Common myeloid progenitor, CD34-positive (primary cell): ENCODE measurements at regions not wholly inside any gene's neighbourhood (a gene's known extent, or its start where the extent isn't known, plus 50 kb on each side); places are given as distances from the start of the nearest gene placed in this dataset.

Experiments used
- CTCF ChIA-PET: fragments of 350-600 bp; sonication (Branson Sonifier 250); formaldehyde crosslinking; loops from one replicate; lab custom pipeline; 2021; ENCODE audit warnings: antibody characterized with exemption; lab: Charles Lee
- POLR2A ChIA-PET: fragments of 350-600 bp; sonication (Branson Sonifier 250); formaldehyde crosslinking; loops from one replicate; lab custom pipeline; 2021; ENCODE audit warnings: antibody characterized with exemption; lab: Charles Lee
- DNase-seq, 3 donors: peaks; one replicate each; pipeline versions ENCODE4 v3.0.0 to v3.0.0-alpha.2; 2013
- H3K27ac ChIP-seq, 2 experiments: 1 replicate in 1 of 2; 2 replicates in 1 of 2; pipeline ENCODE4 v1.7.0; 2013; ENCODE audit warnings: inconsistent platforms in 2 of 2, low read length in 2 of 2, mild to moderate bottlenecking in 2 of 2, low read depth in 1 of 2, moderate library complexity in 1 of 2; ENCODE audit not compliant: severe bottlenecking in 2 of 2, insufficient read depth in 1 of 2, poor library complexity in 1 of 2
- H3K27me3 ChIP-seq, 5 experiments: replicated peaks in 2 of 5; 1 replicate in 3 of 5; 2 replicates in 2 of 5; pipeline versions ENCODE4 v1.6.1 to v1.7.0; 2013; ENCODE audit warnings: low read length in 4 of 5, mild to moderate bottlenecking in 2 of 5, moderate library complexity in 2 of 5, inconsistent platforms in 1 of 5; ENCODE audit not compliant: insufficient read depth in 5 of 5, control insufficient read depth in 4 of 5
- H3K36me3 ChIP-seq, 4 experiments: 1 replicate in 2 of 4; 2 replicates in 2 of 4; pipeline versions ENCODE4 v1.6.1 to v1.7.0; 2013; ENCODE audit warnings: low read length in 3 of 4, control low read depth in 1 of 4, mild to moderate bottlenecking in 1 of 4; ENCODE audit not compliant: control insufficient read depth in 4 of 4, insufficient read depth in 4 of 4
- H3K4me1 ChIP-seq, 4 experiments: 1 replicate in 3 of 4; 2 replicates in 1 of 4; pipeline versions ENCODE4 v1.6.1 to v1.7.1; 2013; ENCODE audit warnings: low read length in 3 of 4, mild to moderate bottlenecking in 3 of 4, control low read depth in 1 of 4, inconsistent platforms in 1 of 4, moderate library complexity in 1 of 4; ENCODE audit not compliant: control insufficient read depth in 4 of 4, insufficient read depth in 4 of 4; ENCODE audit errors: control extremely low read depth in 1 of 4
- H3K4me3 ChIP-seq, 7 experiments: 1 replicate in 4 of 7; 2 replicates in 3 of 7; pipeline versions ENCODE4 v1.5.1 to v1.7.0; 2013; ENCODE audit warnings: mild to moderate bottlenecking in 7 of 7, low read length in 6 of 7, moderate library complexity in 6 of 7, inconsistent platforms in 2 of 7, low read depth in 2 of 7, control low read depth in 1 of 7; ENCODE audit not compliant: insufficient read depth in 4 of 7, control insufficient read depth in 1 of 7; ENCODE audit errors: extremely low read depth in 1 of 7
- H3K9me3 ChIP-seq, 5 experiments: 1 replicate in 4 of 5; 2 replicates in 1 of 5; pipeline versions ENCODE4 v1.6.1 to v1.7.1; 2013; ENCODE audit warnings: low read length in 4 of 5, mild to moderate bottlenecking in 2 of 5, inconsistent platforms in 1 of 5, low read depth in 1 of 5, moderate library complexity in 1 of 5; ENCODE audit not compliant: control insufficient read depth in 4 of 5, insufficient read depth in 2 of 5; ENCODE audit errors: control extremely low read depth in 1 of 5
- WGBS: methylation state at CpG from one replicate; pipeline ENCODE4 v1.1.5; 2013; ENCODE audit not compliant: insufficient coverage; 5-methylcytosine and 5-hydroxymethylcytosine counted together

DNA sequence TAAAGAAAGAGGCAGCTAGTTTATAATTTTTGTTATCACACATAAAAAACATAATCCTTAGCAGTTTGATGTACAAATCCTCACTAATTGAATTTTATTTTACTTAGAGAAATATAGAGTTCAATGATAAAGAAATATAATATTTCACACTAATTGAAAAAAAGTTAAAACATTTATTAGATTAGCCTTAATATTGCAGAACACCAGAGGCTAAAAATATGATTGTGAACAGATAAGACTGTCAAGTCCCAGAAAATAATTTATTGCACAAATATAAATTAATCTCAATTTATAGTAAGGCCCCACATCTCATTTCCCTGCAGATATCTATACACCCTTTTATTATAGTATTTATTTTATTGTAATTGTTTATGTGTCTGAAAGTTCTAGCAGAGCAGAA is 690.8 kb upstream of the PHF14 start:
- H3K4me1 ChIP-seq = no peaks in the 10 kb centered on the region
- ChIA-PET CTCF (no interaction called here), POLR2A (no interaction called here)
- H3K36me3 ChIP-seq = no peaks in the 10 kb centered on the region
- peaks cover 0 to 1% (median 0%) of the 10 kb centered on the region in 5 experiments for H3K9me3 ChIP-seq
- DNase-seq = no peak
- no peaks in the 10 kb centered on the region for H3K27me3 ChIP-seq
- no peak overlapping the region for H3K4me3 ChIP-seq
- no peak overlapping the region for H3K27ac ChIP-seq

DNA sequence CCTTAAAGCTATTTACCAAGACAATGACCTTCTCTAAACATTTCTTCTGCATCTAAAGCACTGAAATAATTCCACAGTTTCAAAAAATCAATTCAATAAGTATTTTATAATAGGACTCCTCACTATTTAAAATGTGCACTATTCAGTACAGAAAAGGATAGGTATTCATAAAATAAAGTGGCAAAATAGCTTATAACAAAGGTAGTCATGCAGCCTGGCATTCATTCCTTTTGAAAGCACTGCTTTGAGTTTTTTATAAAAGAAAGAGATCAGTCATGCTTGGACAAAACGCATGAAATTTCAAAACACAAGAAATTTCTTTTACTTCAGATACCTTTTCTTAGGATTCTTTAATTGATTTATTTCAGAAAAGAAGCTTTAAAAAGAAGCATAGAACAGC is 689.7 kb upstream of the PHF14 start:
- WGBS = no CpG with 5 or more reads among the region's 1 CpG
- Histone ChIP-seq H3K27me3 (no peaks in the 10 kb centered on the region), H3K4me1 (no peaks in the 10 kb centered on the region), H3K36me3 (no peaks in the 10 kb centered on the region), H3K9me3 (no peaks in the 10 kb centered on the region), H3K27ac (no peak overlapping the region), H3K4me3 (no peak overlapping the region)
- ChIA-PET CTCF (no interaction called here), POLR2A (no interaction called here)
- no peak for DNase-seq

DNA sequence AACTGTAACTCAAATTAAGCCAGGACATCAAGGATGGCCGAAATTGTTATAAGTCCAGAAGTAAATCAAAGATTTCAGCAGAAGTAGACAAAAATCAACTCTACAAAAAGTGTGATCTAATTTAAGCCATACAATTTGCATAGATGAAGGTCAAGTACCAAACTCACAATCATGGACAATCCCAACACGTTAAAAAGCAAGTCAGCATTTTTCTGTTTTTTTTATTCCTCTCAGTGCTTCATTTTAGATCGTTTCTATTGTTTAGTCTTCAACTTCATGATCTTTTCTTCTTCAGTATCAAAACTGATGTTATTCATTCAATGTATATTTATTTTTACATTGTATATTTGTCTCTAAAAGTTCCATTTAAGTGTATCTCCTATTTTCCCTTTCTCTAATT is 674.3 kb upstream of the PHF14 start:
- no peak overlapping the region for H3K27ac ChIP-seq
- no peak for DNase-seq
- H3K4me1 ChIP-seq = peaks cover 0 to 3% (median 0%) of the 10 kb centered on the region in 4 experiments
- H3K9me3 ChIP-seq = no peaks in the 10 kb centered on the region
- H3K36me3 ChIP-seq = no peaks in the 10 kb centered on the region
- CTCF ChIA-PET = no interaction called here
- no CpG with 5 or more reads among the region's 3 CpGs for WGBS
- H3K27me3 ChIP-seq = no peaks in the 10 kb centered on the region
- H3K4me3 ChIP-seq = no peak overlapping the region
- POLR2A ChIA-PET = no interaction called here

DNA sequence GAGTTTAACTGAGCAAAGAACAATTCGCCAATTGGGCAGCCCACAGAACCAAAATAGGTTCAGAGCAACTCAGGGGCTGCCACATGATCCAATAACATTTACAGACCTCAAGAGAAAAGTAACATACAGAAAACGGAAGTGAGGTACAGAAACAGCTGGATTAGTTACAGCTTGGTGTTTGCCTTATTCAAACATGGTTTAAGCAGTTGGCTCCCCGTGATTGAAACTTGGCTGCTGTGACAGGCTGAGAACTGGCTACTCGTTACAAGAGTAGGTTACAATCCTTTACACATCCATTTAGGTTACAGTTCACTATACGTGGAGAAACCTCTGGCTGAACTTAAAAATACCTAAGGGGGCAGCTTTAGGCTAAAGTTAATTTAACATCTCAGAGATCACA is 673.1 kb upstream of the PHF14 start:
- CTCF ChIA-PET = no interaction called here
- 41% methylated on average over 4 of the region's 5 CpGs for WGBS
- no peak overlapping the region for H3K4me3 ChIP-seq
- no peaks in the 10 kb centered on the region for H3K36me3 ChIP-seq
- POLR2A ChIA-PET = interaction anchor here (0.8 kb wide), 1 partner anchor 15 kb away, joined by 3 read pairs; no protein-coding TSS in a partner anchor
- no peak overlapping the region for H3K27ac ChIP-seq
- no peaks in the 10 kb centered on the region for H3K27me3 ChIP-seq
- H3K4me1 ChIP-seq = peaks cover 0 to 3% (median 0%) of the 10 kb centered on the region in 4 experiments
- DNase-seq = peak; percentile 1 to 50 (median 32)
- no peaks in the 10 kb centered on the region for H3K9me3 ChIP-seq

DNA sequence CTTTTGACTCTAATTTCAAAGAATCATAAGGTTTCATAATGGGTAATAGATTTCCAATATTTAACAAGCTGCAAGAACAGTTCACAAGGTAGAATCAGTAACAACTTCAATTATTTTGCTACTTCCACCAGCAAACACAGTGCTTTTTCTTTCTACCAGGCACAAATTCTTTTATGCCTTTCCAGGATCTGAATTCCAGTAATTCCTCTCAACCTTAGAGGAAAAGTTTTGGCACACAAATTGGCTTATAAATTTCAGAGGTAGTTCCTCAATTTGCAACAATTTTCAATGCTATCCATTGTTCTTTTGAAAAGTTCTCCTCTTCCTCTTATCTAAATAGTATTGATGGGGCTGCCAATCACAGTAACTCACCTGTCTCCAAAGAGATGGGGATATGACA is 665.4 kb upstream of the PHF14 start:
- no peak for DNase-seq
- H3K4me3 ChIP-seq = no peak overlapping the region
- ChIA-PET POLR2A (no interaction called here), CTCF (interaction anchor here (0.6 kb wide), 1 partner anchor 14 kb away, joined by 3 read pairs; no protein-coding TSS in a partner anchor)
- H3K4me1 ChIP-seq = no peaks in the 10 kb centered on the region
- no peak overlapping the region for H3K27ac ChIP-seq
- H3K9me3 ChIP-seq = peaks cover 0 to 2% (median 0%) of the 10 kb centered on the region in 5 experiments
- no peaks in the 10 kb centered on the region for H3K27me3 ChIP-seq
- no peaks in the 10 kb centered on the region for H3K36me3 ChIP-seq

DNA sequence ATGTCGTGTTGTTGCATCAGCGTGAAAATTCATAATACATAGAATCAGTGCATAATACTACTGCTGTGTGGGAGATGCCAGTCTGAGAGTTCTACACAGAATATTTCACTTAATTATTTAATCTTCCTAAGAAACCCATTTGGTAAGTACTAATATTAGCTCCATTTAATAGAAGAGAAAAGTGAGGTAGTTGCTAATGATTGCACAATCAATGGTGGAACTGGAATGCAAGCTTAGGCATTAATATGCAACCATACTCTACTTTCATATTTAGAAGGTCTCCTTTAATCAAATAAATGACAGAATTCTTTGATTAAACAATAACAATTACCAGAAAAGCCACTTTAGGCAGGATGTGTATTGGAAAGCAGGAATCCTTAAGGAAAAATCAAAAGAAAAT is 660.7 kb upstream of the PHF14 start:
- Histone ChIP-seq H3K27me3 (no peaks in the 10 kb centered on the region), H3K4me1 (no peaks in the 10 kb centered on the region), H3K4me3 (no peak overlapping the region), H3K9me3 (no peaks in the 10 kb centered on the region), H3K27ac (no peak overlapping the region), H3K36me3 (no peaks in the 10 kb centered on the region)
- no CpG with 5 or more reads among the region's 2 CpGs for WGBS
- ChIA-PET POLR2A (no interaction called here), CTCF (no interaction called here)
- DNase-seq = no peak

DNA sequence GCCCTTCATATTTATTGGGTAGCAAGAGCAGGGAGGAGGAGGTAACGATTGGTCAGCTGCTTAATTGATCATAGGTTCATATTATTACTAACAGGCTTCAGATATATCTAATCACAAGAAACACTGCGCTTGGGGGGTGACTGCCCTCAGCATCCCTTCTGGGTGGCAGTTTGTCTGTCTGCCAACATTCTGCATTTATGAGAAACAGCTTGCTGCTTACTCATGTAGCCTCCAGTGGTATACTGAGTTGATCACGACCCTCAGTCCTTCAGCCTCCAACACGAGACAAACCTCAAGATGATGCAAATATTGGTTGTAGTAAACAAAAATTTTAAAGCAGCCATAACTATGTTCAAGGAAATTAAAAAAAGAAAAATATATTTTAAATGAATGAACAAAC is 657.8 kb upstream of the PHF14 start:
- CTCF ChIA-PET = no interaction called here
- WGBS = 100% methylated on average over 1 of the region's 4 CpGs
- H3K27me3 ChIP-seq = peaks cover 0 to 2% (median 0%) of the 10 kb centered on the region in 5 experiments

More for the DNA sequence above, 657.8 kb upstream of the PHF14 start:
- no peak overlapping the region for H3K27ac ChIP-seq
- H3K4me3 ChIP-seq = no peak overlapping the region
- no peak for DNase-seq
- POLR2A ChIA-PET = no interaction called here
- H3K36me3 ChIP-seq = no peaks in the 10 kb centered on the region
- H3K4me1 ChIP-seq = no peaks in the 10 kb centered on the region
- H3K9me3 ChIP-seq = peaks cover 0 to 3% (median 2%) of the 10 kb centered on the region in 5 experiments
